NCI-H1417 treated with DMSO at 0.1 percent for 48 hours (cell line): ENCODE measurements at regions not wholly inside any gene's neighbourhood (a gene's known extent, or its start where the extent isn't known, plus 50 kb on each side); places are given as distances from the start of the nearest gene placed in this dataset.
A peak's percentile ranks its signal among the peaks of the same experiment; 100 is the strongest.
"Not testable (repeated sequence)": the region's sequence is repeated elsewhere in the genome, so short reads cannot be mapped to it uniquely, and the experiment has no call there.

Source experiments
- DNase-seq: peaks from one replicate; lab custom pipeline; 2025; lab: John Stamatoyannopoulos, UW

DNA sequence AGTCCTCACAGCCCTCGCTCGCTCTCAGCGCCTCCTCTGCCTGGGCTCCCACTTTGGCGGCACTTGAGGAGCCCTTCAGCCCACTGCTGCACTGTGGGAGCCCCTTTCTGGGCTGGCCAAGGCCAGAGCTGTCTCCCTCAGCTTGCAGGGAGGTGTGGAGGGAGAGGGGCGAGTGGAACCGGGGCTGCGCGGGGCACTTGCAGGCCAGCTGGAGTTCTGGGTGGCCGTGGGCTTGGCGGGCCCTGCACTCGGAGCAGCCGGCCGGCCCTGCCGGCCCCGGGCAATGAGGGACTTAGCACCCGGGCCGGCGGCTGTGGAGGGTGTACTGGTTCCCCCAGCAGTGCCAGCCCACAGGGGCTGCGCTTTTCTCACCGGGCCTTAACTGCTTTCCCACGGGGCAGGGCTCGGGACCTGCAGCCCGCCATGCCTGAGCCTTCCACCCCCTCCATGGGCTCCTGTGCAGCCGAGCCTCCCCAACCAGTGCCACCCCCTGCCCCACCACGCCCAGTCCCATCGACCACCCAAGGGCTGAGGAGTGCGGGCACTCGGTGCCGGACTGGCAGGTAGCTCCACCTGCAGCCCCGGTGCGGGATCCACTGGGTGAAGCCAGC, 584.1 kb upstream of the KLF12 start:
- DNase-seq: not testable (repeated sequence)

DNA sequence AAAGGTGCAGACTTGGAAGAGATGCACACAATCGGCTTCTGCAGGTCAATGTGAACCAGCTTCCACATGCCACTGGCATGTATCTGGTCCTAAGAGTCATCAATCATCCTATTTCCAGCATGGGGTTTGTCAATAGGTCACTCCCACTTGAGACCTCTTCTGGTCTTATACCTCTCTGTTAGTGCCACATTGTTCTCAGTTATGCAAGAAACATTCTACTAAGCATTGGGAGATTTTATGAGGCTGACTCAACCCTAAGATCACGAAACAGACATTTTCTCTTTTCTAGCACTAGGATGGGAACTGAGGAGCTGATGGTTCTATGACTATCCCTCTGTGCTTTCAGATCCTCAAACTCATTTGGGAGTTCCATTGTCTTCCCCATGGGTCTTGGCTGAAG, 581.5 kb upstream of the KLF12 start:
- DNase-seq: no peak

DNA sequence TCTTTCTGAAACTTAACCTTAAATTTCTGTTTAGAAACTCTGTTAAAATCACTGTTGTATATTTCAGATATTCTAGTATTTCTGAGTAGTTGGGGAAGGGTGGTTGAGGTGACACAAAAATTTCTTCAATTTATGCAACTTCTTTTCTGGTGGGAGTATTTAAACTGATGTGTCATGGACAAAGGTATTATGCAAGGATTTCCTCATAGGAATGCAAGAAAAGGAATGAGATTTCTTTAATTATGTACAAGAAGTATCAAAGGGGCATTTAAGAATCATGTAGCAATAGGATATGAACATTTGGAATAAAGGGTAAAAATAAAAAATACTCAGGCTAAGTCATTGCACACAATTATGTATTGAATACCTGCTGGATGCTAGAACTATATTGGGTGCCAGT, 575.8 kb upstream of the KLF12 start:
- DNase-seq: no peak

DNA sequence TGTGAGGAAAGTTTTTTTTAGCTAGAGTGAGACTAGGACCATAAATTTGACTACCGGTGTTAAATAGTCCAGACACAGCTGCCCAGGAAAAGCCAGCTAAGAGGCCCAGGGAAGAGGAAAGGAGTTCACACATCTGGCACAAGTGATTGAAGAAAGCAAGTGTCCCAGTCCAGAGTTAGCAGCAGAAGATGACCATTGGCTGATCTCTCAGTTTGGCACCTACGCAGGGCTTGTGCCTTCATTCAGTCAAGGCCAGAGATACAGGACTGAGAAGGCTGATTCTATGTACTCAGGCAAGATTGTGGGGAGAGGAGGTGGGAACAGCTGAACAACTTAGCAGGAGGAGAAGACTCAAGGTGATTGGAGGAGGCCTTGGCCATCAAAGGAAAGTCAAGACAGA, 575.0 kb upstream of the KLF12 start:
- no peak for DNase-seq

DNA sequence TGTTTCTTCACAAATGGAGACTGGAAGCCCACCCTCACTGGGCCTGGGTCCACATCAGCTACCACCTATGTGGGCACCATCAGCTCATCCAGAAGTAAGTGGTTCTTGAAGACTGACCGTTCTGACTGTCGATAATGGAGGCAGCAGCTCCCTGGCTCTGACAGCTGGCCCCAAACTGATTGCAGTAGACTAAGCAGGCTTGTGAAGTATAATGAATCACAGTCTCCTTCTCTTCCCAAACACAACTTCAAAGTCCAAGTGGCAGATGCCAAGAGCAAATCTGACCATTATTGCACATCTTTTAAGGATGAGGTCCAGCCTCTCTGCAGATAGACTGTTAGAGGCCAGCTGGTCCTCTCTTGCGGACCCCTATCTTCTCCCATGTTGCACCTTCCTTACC, 574.4 kb upstream of the KLF12 start:
- DNase-seq: no peak

DNA sequence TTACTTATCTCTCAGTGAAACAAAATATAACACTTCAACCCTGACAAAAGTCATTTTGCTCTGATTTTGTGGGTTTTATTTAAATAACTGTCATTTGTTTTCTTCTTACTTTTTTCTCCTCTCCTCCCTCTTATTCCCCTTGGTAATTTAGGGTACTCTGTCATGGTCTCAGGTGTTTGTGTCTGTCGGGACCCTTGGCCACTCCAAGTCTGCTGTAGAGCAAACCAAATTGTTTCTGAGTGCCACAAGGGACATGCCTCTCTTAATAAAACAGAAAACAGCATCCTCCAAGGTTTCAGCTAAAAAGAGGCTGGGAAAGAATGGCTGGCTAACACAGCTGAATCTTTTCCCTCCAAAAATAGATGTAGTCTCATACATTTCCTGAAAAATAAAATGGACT, 573.1 kb upstream of the KLF12 start:
- DNase-seq: no peak

DNA sequence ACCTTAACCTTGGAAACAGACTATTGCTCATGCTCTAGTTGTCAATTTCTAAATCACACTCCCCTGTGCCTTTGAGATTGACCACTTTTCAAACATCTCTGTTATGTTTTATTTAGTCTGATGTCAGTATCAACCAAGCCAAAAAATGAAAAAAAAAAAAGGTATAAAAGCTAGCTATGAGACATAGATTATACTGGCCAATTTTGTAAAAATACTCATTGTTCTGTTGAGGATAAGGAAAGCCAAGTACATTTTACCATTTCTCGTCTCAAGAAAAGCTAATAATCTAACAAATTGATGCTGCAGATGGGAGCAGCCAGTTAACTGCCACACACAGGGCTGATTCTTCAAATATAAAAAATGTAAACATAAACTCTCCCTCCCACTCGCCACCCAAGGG, 572.6 kb upstream of the KLF12 start:
- DNase-seq: peak; percentile 8

DNA sequence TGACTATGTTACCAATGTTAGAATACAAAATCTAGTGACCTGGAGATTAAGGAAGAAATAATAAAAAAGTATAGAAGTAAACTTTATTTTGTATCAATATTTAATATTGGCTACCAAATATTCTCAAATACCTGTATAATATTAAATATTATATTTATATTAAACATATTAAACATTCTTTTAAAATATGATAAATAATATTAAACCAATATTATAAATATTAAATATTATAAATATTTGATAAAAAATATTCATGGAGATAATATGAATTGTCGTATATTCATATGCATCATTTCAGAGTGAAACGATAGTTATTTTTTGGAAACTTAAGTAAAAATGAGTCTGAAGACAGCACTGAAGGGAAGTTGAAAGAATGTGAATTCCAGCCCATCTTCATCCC, 571.2 kb upstream of the KLF12 start:
- DNase-seq: no peak

DNA sequence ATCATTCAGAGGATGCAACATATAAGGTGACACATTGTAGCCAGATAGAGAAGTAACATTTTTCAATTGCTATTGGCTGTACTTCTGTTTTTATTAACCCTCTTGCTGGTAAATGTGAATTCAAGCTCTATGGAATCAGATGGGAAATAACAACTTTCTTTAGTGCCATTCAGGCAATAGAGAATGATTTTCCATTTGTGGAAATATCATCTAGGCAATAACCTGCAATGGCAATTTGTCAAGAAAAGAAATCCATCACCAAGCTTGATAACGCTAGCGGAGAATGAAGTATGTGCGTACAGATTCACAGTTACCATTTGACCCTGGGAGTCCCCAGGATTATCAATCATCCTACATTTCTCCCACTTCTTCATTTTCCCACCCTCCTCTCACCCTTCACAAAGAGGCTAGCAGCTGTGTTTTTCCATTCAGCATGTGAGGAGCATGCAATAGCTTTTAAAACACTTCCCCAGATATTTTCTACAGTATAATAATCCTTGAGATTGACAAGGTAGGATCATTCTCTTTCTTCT, 569.7 kb upstream of the KLF12 start:
- DNase-seq: no peak

DNA sequence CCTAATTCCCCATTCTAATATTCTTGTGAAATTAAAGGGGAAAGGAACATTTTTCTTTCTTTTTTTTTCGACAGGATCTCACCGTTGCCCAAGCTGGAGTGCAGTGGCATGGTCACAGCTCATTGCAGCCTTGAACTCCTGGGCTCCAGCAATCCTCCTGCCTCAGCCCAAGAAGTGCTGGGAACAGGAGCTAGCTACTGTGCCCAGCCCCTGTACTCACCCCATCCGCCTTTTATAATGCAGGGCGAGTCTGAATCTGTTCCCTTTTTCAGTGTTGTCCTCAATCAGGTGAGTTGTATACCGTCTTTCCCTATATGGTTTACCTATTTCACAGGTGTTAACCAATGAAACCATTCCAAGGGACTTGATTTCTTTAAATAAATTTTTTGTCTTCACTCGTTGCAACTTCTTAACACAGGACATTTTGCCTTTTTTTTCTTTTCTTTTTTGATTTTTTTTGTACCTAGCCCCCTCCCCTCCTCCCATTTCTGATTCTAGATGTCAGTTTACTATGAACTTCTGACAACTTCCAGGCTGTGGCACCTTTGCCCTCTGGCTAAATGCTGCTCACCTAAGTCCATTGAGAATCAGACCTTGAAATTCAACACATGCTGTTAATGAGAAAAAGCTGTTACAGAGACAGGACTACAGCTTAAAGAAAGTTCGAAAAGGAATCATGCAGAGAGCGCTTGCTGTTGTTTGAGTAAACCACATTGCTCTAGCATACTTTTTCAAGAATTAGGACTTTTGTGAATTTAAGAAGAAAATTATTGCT, 562.1 kb upstream of the KLF12 start:
- no peak for DNase-seq

DNA sequence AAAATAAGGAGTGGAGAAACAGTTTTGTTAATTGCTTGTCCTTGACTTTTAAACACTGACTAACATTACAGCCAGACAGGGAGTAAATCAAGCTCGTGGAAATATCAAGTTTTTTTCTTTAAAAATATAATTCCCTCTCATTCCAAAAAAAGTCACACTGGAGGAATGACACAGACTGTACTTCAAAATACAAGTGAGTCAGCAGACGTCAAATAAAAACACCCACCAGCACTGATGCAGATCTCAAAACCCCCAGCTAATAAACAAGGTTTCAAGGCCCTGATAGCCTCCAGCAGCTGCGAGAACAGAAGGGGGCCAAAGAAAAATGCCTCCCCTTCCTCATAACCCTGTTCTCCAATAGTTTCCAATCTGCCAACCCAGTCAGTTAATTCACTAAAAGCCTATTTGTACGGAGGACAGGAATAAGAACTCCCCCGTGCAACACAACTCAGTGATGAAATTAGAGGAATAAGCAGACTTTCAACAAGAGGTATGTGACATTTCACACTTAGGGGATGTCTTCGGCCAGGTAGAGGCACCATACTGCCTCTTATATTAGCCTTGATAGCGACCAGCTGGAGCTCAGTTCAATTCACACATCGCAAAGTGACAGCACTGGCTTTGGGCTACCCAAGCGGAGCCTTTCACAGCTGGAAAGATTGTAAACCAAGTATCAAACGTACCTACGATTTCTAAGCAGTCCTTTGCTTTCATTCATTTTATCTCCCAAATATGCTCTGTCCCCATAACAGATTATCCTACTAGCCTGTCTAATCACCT, 561.0 kb upstream of the KLF12 start:
- no peak for DNase-seq

DNA sequence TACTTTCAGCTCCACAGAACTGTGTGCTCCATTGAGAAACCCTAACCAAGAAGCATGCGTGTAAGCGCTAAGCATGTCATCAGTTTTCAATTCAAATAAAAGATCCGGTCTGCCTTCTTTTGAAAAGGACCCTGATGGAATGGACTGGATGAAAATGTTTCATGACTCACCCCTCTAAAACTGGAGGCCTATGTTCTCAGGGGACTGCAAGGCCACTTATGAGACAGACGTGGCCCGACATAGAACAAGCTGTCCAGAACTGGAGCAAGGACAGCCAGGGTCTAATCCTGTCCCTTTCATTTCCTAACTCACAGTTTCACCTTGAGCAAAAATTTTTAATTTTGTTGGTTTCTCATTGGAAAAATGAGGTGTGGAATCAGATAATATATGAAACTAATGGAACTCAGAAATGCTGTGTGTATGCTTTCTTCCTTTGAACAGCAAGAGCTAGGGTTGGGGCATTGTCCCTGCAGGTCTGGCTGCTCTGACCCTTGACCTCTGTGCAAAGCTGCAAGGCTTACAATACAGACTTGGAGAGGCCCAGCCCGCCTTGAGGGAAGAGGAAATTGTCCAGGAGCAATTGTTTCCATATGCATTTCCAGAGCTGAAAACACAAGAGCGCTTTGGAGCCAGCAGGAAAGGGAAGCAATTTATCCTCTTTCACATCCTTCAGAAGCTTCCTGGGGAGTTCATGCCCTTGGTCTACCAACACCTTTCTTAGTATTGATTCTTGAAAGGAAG, 553.4 kb upstream of the KLF12 start:
- no peak for DNase-seq

DNA sequence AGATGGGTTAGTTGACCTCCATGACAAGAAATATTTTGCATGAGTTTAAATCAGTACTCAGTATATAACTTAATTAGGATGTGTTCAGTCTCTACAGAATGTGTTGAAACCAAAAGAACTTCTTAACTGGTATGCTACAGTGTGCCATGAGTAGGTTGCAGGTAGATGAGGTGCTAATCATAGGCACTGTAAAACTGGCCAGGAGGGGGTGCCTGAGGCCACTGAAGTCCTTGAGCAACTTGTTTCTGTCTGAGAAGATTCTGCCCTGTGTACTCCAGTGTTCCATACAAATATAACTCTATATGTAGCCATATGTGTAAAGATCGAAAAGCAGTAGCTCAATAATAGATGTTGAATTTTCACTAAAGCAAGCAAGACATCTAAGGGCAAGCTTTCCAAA, 549.2 kb upstream of the KLF12 start:
- no peak for DNase-seq

DNA sequence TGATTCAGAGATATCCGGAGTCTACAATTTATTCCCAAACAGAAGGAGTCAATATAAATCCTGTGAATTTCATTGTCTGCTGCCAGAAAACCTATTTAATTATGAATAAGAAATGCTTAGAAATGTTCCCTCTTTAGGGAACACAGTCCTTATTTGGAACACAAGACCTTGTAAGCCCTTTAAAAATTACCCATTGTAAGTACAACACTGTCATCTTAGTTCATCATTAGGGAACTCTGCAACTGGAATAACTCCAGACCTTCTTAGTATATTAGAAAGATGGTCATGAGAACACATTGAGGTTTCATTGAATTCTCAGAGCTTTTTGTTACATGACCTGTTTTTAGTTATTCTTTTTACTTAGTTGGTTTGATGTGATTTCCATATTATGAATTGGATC, 548.5 kb upstream of the KLF12 start:
- no peak for DNase-seq

DNA sequence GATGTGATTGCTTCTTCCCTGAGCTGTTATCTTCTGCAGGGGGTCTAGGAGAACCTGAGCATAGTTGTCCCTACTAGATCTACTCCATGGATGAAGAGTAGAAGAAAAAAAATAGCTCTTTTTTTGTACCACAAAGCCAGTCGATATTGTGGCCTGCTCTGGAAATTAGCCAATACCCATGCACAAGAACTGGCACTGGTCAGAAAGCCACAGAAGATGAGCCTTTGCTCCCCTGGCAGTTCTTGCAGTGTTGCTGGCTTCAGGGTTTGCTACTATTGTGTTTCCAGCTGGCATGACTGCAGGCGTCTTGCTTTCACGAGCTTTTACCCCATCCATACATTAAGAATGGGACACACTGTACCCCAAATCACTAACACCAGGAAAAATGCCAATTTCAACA, 547.7 kb upstream of the KLF12 start:
- no peak for DNase-seq

DNA sequence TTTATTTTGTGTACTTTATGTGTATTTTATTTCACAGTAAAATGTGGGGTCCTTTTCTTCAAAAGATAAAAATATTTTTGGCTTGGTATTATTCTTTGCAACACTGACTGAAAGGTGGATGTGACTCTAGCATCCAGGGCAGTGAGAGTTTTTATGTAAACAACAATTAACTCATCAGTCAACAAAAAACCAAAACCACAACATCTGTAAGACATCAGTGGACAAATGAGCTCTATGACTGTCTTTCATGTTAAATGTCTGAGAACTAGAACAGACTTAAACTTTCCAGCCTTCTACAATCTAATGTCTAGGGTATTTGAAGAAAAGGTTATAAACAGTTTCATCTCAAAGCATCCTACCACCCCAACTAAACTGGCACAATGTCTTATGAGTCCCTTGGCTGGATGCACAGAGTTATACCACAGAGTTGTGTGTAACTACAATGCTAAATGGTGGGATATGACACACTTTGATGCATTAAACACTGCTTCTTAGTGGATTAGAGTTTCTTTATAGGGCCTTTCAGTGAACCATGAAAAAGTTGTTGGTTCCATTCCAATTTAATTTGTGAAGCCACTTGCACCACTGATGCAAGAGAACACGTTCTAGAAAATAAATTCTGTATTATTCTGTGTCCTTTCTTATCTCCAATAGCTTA, 544.2 kb upstream of the KLF12 start:
- no peak for DNase-seq

DNA sequence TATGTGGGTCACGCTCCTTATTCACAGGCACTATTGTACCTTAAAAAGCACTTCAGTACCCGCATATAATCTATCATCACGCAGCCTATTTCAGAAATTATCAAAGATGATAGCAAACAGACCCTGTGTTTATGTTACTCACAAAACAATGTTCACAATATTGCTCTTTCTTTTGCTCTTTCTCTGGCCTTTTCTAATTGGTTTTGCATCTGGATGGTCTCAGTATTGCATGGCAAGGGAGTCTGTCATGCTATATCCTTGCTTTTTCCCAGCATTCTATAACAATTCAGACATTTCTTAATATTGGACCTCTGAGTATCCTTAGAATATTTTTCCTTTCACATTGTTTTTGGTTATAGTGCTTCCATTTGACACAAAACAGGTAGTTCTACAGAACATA, 541.8 kb upstream of the KLF12 start:
- no peak for DNase-seq

DNA sequence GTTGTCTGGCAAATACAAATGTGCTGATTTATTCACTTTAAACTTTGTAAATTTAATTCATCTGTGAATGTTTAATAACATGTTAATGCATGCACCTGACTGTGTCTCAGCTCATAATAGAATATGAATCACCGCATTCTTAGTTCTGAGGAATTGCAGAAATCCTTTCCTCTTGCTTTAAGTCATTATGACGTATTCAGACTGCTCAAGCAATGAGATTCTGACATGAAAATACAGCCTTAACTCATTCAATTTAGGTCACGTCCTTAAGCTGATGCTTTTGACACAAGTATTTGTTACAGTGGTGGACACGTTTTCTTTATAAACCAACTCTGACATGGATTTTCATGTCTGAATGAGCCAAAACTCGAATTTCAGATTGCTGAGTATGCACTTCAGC, 541.0 kb upstream of the KLF12 start:
- DNase-seq: no peak

DNA sequence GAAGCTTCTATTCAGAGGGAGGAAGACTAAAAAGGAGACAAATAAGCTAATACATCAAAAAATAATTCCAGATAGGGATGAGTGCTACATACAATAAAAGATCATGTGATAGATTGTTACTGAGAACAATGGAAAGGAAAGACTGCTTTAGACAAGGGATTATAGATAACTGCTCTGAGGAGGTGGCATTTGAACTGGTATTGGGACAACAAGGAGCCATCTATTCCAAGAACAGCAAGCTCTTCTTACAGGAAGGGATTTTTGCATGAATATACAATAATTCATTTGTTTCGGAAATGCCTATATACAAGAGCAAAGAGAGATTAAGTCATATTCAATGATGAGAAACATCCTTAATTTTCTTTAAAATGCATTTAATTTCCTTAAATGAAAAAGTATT, 540.5 kb upstream of the KLF12 start:
- no peak for DNase-seq

DNA sequence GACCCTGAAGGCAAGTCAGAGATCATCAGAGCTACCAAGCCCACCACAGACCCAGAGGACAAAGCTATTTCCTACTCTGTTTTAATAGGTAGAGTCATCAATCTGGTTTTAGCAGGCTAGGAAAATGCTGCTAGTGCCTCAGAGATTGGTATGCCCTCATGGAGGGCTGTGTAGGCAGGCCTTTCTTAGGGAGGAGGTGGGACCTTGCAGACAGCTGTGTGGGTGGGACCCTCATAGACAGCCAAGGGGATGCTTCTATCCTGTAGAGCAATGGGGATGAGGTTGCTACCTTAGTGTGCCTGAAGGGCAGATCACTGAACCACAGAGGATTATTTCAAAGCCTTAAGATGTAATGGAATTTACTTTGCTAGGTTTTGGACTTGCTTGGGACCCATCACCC, 534.9 kb upstream of the KLF12 start:
- DNase-seq: no peak

DNA sequence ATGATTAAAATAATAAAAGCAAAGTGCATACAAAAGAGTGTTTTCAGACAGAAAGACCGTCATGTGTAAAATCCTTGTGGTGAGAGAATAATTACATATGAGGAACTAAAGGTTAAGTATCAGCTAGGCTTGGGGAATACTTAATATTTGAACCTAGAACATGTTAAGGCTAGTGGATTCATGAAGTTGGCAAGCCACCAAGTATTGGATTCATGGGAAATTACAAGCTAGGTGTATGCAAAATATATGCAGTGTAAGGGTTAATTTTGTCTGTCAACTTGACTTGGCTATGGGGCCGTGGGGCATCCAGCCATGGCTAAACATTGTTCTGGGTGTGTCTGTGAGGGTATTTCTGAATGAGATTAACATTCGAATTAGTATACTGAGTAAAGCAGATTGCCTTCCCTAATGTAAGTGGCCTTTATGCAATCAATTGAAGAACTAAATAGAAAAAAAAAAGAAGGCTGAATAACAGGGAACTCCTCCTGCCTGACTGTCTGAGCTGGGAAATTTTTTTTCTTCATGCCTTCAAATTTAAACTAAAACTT, 533.5 kb upstream of the KLF12 start:
- no peak for DNase-seq

DNA sequence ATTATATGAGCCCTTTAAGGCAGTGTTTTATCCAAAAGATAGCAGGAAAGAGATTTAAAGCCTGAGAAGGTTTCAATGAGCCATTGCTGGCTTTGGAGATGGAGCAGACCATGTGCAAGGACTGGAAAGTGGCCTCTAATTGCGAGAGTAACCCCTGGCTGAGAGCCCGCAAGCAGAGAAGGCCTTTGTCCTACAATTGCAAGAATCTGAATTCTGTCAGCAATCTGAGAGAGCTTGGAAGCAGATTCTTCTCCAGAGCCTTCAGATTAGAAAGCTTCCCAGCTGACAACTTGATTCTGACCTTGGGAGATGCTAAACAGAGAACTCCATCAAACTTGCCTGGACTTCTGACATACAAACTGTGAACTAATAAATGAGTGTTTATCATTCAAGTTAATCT, 528.7 kb upstream of the KLF12 start:
- DNase-seq: no peak
